HG02588 (cell line): ENCODE measurements at regions not wholly inside any gene's neighbourhood (a gene's known extent, or its start where the extent isn't known, plus 50 kb on each side); places are given as distances from the start of the nearest gene placed in this dataset.

ENCODE experiments used
- ATAC-seq: cut with Tn5 transposase; IDR thresholded peaks from one replicate; pipeline ENCODE4 v1.9.1; 2021; ENCODE audit warnings: mild to moderate bottlenecking, moderate library complexity; ENCODE audit not compliant: unreplicated experiment

- no peak for ATAC-seq
Measured at GRCh38 chr2:118622913-118623312, 224.5 kb downstream of the EN1 start.

GRCh38 chr2:118622108-118622507 is 225.3 kb downstream of the EN1 start:
- no peak for ATAC-seq

GRCh38 chr2:118618279-118618678 is 229.2 kb downstream of the EN1 start:
- no peak for ATAC-seq

GRCh38 chr2:118616432-118616831 is 231.0 kb downstream of the EN1 start:
- no peak for ATAC-seq

- ATAC-seq: no peak
Measured at GRCh38 chr2:118614841-118615271, 232.6 kb downstream of the EN1 start.

- ATAC-seq: no peak
Measured at GRCh38 chr2:118613737-118614136, 233.7 kb downstream of the EN1 start.

- ATAC-seq: no peak
Measured at GRCh38 chr2:118611691-118612090, 235.8 kb downstream of the EN1 start.

- ATAC-seq: no peak
Measured at GRCh38 chr2:118609138-118609537, 238.3 kb downstream of the EN1 start.

GRCh38 chr2:118607641-118608040 is 239.8 kb downstream of the EN1 start:
- no peak for ATAC-seq

GRCh38 chr2:118604811-118605210 is 242.6 kb downstream of the EN1 start:
- no peak for ATAC-seq

- no peak for ATAC-seq
Measured at GRCh38 chr2:118604371-118604770, 243.1 kb downstream of the EN1 start.

GRCh38 chr2:118599141-118599540 is 248.3 kb downstream of the EN1 start:
- no peak for ATAC-seq

GRCh38 chr2:118596620-118597019 is 250.8 kb downstream of the EN1 start:
- ATAC-seq: no peak

- ATAC-seq: no peak
Measured at GRCh38 chr2:118593257-118593656, 254.2 kb downstream of the EN1 start.

GRCh38 chr2:118591223-118591622 is 256.2 kb downstream of the EN1 start:
- ATAC-seq: no peak

- no peak for ATAC-seq
Measured at GRCh38 chr2:118589721-118590120, 257.7 kb downstream of the EN1 start.

- no peak for ATAC-seq
Measured at GRCh38 chr2:118588850-118589249, 258.6 kb downstream of the EN1 start.

GRCh38 chr2:118586312-118586711 is 261.1 kb downstream of the EN1 start:
- ATAC-seq: no peak

- no peak for ATAC-seq
Measured at GRCh38 chr2:118584877-118585276, 262.6 kb downstream of the EN1 start.

GRCh38 chr2:118584062-118584749 is 263.2 kb downstream of the EN1 start:
- ATAC-seq: no peak

GRCh38 chr2:118582058-118582457 is 265.4 kb downstream of the EN1 start:
- no peak for ATAC-seq

GRCh38 chr2:118580651-118581050 is 266.8 kb downstream of the EN1 start:
- ATAC-seq: no peak

GRCh38 chr2:118580107-118580506 is 267.3 kb downstream of the EN1 start:
- ATAC-seq: no peak
